ENCODE measurements at regions not wholly inside any gene's neighbourhood (a gene's known extent, or its start where the extent isn't known, plus 50 kb on each side); places are given as distances from the start of the nearest gene placed in this dataset.

- TF ChIP-seq EZH2 (IDR thresholded peaks at IDR 0.05; ENCODE audit: borderline replicate concordance): no peak
- no peak for TF ChIP-seq CTCF (IDR thresholded peaks at IDR 0.05; ENCODE audit: poor library complexity)
- TF ChIP-seq EZH2phosphoT487 (IDR thresholded peaks at IDR 0.05; ENCODE audit: low read depth, severe bottlenecking, unreplicated experiment): no peak
Measured at GRCh38 chr14:26078561-26078960, 519.3 kb downstream of the NOVA1 start.

Measured in hepatocyte (in vitro differentiated cells).